Heart right ventricle (tissue), 16 donors: ENCODE measurements at regions not wholly inside any gene's neighbourhood (a gene's known extent, or its start where the extent isn't known, plus 50 kb on each side); places are given as distances from the start of the nearest gene placed in this dataset.
A peak's percentile ranks its signal among the peaks of the same experiment; 100 is the strongest.

Experiments used
- ATAC-seq, 8 donors: fragments of 200-7000 bp; cut with Tn5 transposase; one replicate each; pipeline ENCODE4 v1.9.1; 2020; ENCODE audit warnings: mild to moderate bottlenecking in 8 of 8, moderate library complexity in 8 of 8, moderate number of reproducible peaks in 1 of 8
- DNase-seq, 2 donors: peaks; one replicate each; pipeline ENCODE4 v3.0.0-alpha.2; 2020
- H3K27ac ChIP-seq, 10 donors: fragments of 200-600 bp; sonication (generic) in 2 of 10; one replicate each; pipeline versions ENCODE4 v1.5.0 to v1.8.0; 2020 to 2022; ENCODE audit warnings: mild to moderate bottlenecking in 3 of 10
- H3K27me3 ChIP-seq, 7 donors: fragments of 200-600 bp; one replicate each; pipeline ENCODE4 v1.8.0; 2021 to 2022; ENCODE audit warnings: mild to moderate bottlenecking in 2 of 7
- H3K36me3 ChIP-seq, 9 donors: fragments of 200-600 bp; sonication (generic) in 1 of 9; one replicate each; pipeline versions ENCODE4 v1.5.0 to v1.8.0; 2020 to 2022; ENCODE audit warnings: mild to moderate bottlenecking in 2 of 9
- H3K4me1 ChIP-seq, 9 donors: fragments of 200-600 bp; sonication (generic) in 1 of 9; one replicate each; pipeline versions ENCODE4 v1.5.0 to v1.8.0; 2020 to 2022; ENCODE audit warnings: mild to moderate bottlenecking in 4 of 9
- H3K4me3 ChIP-seq, 10 donors: fragments of 200-600 bp; sonication (generic) in 2 of 10; one replicate each; pipeline versions ENCODE4 v1.5.0 to v1.8.0; 2020 to 2022; ENCODE audit warnings: mild to moderate bottlenecking in 7 of 10, moderate library complexity in 2 of 10
- H3K9me3 ChIP-seq, 11 donors: fragments of 200-600 bp in 10 of 11; sonication (generic) in 2 of 11; one replicate each; pipeline versions ENCODE4 v1.5.0 to v1.8.0; 2013 to 2022; ENCODE audit warnings: mild to moderate bottlenecking in 2 of 11, control low read depth in 1 of 11, moderate library complexity in 1 of 11
- CTCF ChIP-seq, 9 donors: fragments of 200-600 bp; sonication (generic) in 2 of 9; IDR thresholded peaks; one replicate each; pipeline versions ENCODE4 v1.5.0 to v1.8.0; 2021 to 2022; ENCODE audit warnings: antibody characterized with exemption in 9 of 9, mild to moderate bottlenecking in 5 of 9, moderate library complexity in 1 of 9
- WGBS, 2 donors: extraction: QIAGEN DNeasy Blood & Tissue Kit; methylation state at CpG; one replicate each; pipeline ENCODE4 v1.1.7; 2013; ENCODE audit warnings: inconsistent platforms in 1 of 2; 5-methylcytosine and 5-hydroxymethylcytosine counted together
- intact Hi-C, 10 donors: fragments of 100-400 bp; cut with DNase I; formaldehyde crosslinking; loops; one replicate each; pipeline versions ENCODE4 v1.11.1 to v1.14.2; 2022
- donor health status: Arrhythmogenic right ventricular cardiomyopathy.
- donor health status: ischemic (EF 13 %, LVEDD 7.1; RV severe dilation, severe dysfunction).
- donor health status: healthy with polysubstance abuse.
- donor health status: DM: no; HTN: yes; CAD: no.
- donor health status: DM: no; HTN: no; CAD: no.
- donor health status: ischemic (EF 25% LVEDD 6.9; RV normal size, moderate dysfunction).
- donor health status: ischemic (EF 25% LVEDD 5.7; RV mildly dilated, moderate dysfunction).
- donor health status: healthy.
- donor health status: DM: yes; HTN: yes; CAD: no.
- donor health status: Ischemic cardiomyopathy.
- donor health status: ischemic (EF 35%, LVEDD 5.7; RV mildly dilated, moderate dysfunction).
- donor health status: nonischemic (EF 11% LVEDD 7.7; RV severe dilation, severe dysfunction).
- donor health status: DM: yes; HTN: yes; CAD: no.
- donor health status: PGD.
- donor health status: ischemic (EF 29% LVEDD 5.4; RV normal size, mild dysfunction).
- donor health status: nonischemic (EF 23%, LVEDD 6.1; RV moderate dilation, normal function).

- Histone ChIP-seq H3K27ac (no peak overlapping the region), H3K36me3 (no peaks in the 10 kb centered on the region), H3K9me3 (no peaks in the 10 kb centered on the region), H3K4me1 (peaks cover 0 to 6% (median 0%) of the 10 kb centered on the region in 9 donors), H3K4me3 (no peak overlapping the region), H3K27me3 (no peaks in the 10 kb centered on the region)
- intact Hi-C loops, result loop anchor here in 6 of 10 donors (5.0 to 10.0 kb wide), 3 partner anchors 360 to 662 kb away; no protein-coding TSS in a partner anchor
- no peak for DNase-seq
- WGBS, 2 donors, result 73 to 86% methylated on average over 1 of the region's 1 CpG
- TF ChIP-seq CTCF (IDR thresholded peaks at IDR 0.05), result peak in 7 of 9 donors; percentile 10 to 60 (median 43)
- no peak for ATAC-seq
Measured at GRCh38 chr16:64455275-64455674, 666.6 kb downstream of the CDH11 start.

- intact Hi-C loops, result loop anchor here in 8 of 10 donors (5.0 to 10.0 kb wide), 4 partner anchors 359 to 369 kb away; no protein-coding TSS in a partner anchor
- no peaks in the 10 kb centered on the region for H3K9me3 ChIP-seq
- WGBS, 2 donors, result 49 to 53% methylated on average over 2 of the region's 2 CpGs
- ATAC-seq (no peak), DNase-seq (no peak)
- no peak for TF ChIP-seq CTCF (IDR thresholded peaks at IDR 0.05)
- no peak overlapping the region for H3K4me3 ChIP-seq
- no peaks in the 10 kb centered on the region for H3K36me3 ChIP-seq
- no peaks in the 10 kb centered on the region for H3K27me3 ChIP-seq
- H3K27ac ChIP-seq, result no peak overlapping the region
- no peaks in the 10 kb centered on the region for H3K4me1 ChIP-seq
Measured at GRCh38 chr16:64453646-64454045, 668.2 kb downstream of the CDH11 start.

GRCh38 chr16:64452446-64452845, 669.4 kb downstream of the CDH11 start:
- no peak for TF ChIP-seq CTCF (IDR thresholded peaks at IDR 0.05)
- intact Hi-C loops, result loop anchor here in 8 of 10 donors (5.0 to 10.0 kb wide), 4 partner anchors 358 to 368 kb away; no protein-coding TSS in a partner anchor
- no peak for ATAC-seq

GRCh38 chr16:64450177-64450576, 671.7 kb downstream of the CDH11 start:
- H3K4me1 ChIP-seq, result peaks cover 0 to 10% (median 0%) of the 10 kb centered on the region in 9 donors
- no peaks in the 10 kb centered on the region for H3K9me3 ChIP-seq
- no peak overlapping the region for H3K4me3 ChIP-seq
- no peak for DNase-seq
- intact Hi-C loops, result loop anchor here in 8 of 10 donors (5.0 to 10.0 kb wide), 4 partner anchors 355 to 365 kb away; no protein-coding TSS in a partner anchor
- H3K27me3 ChIP-seq, result no peaks in the 10 kb centered on the region
- 70 to 77% methylated on average over 4 of the region's 4 CpGs for WGBS, 2 donors
- no peak overlapping the region for H3K27ac ChIP-seq
- no peaks in the 10 kb centered on the region for H3K36me3 ChIP-seq
- no peak for ATAC-seq
- no peak for TF ChIP-seq CTCF (IDR thresholded peaks at IDR 0.05)

More at GRCh38 chr16:64452446-64452845, 669.4 kb downstream of the CDH11 start:
- no peak overlapping the region for H3K4me3 ChIP-seq
- no peak for DNase-seq
- H3K9me3 ChIP-seq, result no peaks in the 10 kb centered on the region
- H3K27ac ChIP-seq, result no peak overlapping the region
- no peaks in the 10 kb centered on the region for H3K27me3 ChIP-seq
- no peaks in the 10 kb centered on the region for H3K4me1 ChIP-seq
- H3K36me3 ChIP-seq, result no peaks in the 10 kb centered on the region
